PC-3 (cell line): ENCODE measurements at regions not wholly inside any gene's neighbourhood (a gene's known extent, or its start where the extent isn't known, plus 50 kb on each side); places are given as distances from the start of the nearest gene placed in this dataset.

ENCODE experiments used
- EZH2 ChIP-seq: fragments of 300-600 bp; sonication (generic); IDR thresholded peaks from one replicate; pipeline ENCODE4 v1.6.1; 2017; ENCODE audit warnings: antibody characterized with exemption, mild to moderate bottlenecking, low read length; ENCODE audit not compliant: unreplicated experiment
- TF ChIP-seq, protein P1 (sequence below): fragments of 300-600 bp; sonication (generic); conservative IDR thresholded peaks from 2 replicates; pipeline ENCODE4 v1.5.1; 2017; ENCODE audit warnings: antibody characterized with exemption, low read depth, mild to moderate bottlenecking, low read length

GRCh38 chr11:42344204-42344792 lies 884.8 kb upstream of the LRRC4C start:
- TF ChIP-seq, protein P1, sequence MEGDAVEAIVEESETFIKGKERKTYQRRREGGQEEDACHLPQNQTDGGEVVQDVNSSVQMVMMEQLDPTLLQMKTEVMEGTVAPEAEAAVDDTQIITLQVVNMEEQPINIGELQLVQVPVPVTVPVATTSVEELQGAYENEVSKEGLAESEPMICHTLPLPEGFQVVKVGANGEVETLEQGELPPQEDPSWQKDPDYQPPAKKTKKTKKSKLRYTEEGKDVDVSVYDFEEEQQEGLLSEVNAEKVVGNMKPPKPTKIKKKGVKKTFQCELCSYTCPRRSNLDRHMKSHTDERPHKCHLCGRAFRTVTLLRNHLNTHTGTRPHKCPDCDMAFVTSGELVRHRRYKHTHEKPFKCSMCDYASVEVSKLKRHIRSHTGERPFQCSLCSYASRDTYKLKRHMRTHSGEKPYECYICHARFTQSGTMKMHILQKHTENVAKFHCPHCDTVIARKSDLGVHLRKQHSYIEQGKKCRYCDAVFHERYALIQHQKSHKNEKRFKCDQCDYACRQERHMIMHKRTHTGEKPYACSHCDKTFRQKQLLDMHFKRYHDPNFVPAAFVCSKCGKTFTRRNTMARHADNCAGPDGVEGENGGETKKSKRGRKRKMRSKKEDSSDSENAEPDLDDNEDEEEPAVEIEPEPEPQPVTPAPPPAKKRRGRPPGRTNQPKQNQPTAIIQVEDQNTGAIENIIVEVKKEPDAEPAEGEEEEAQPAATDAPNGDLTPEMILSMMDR = no peak
- no peak for TF ChIP-seq EZH2
